ENCODE measurements at regions not wholly inside any gene's neighbourhood (a gene's known extent, or its start where the extent isn't known, plus 50 kb on each side); places are given as distances from the start of the nearest gene placed in this dataset.

GRCh38 chr4:131650951-131651350, 1498.1 kb upstream of the PCDH10 start:
- TF ChIP-seq POLR2A (IDR thresholded peaks at IDR 0.05) (no peak), CTCF (IDR thresholded peaks at IDR 0.05) (no peak)
